ENCODE measurements at regions not wholly inside any gene's neighbourhood (a gene's known extent, or its start where the extent isn't known, plus 50 kb on each side); places are given as distances from the start of the nearest gene placed in this dataset.
A peak's percentile ranks its signal among the peaks of the same experiment; 100 is the strongest.

DNA sequence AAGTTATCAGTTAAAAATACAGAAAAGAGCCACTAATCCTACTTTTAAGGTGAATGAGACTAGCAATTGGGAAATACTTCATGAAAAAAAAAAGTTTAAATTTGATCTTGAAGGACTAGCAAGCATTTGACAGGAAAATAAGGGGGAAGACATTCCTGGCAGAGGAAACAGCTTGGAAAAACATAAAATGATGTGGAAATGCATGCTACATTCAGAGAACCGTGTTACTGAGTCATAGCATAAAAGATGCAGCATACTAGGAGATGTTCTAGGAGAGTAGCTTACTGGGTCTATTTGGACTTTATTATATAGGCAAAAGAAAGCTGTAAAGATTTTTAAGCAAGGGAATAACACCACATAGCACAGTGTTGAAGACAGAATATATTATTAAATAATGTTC is 108.6 kb upstream of the COL1A2 start:
- H3K4me3 ChIP-seq (ENCODE audit: low read length): no peak overlapping the region
- DNase-seq (ENCODE audit: low read depth): peak; percentile 45
- TF ChIP-seq, protein P1, sequence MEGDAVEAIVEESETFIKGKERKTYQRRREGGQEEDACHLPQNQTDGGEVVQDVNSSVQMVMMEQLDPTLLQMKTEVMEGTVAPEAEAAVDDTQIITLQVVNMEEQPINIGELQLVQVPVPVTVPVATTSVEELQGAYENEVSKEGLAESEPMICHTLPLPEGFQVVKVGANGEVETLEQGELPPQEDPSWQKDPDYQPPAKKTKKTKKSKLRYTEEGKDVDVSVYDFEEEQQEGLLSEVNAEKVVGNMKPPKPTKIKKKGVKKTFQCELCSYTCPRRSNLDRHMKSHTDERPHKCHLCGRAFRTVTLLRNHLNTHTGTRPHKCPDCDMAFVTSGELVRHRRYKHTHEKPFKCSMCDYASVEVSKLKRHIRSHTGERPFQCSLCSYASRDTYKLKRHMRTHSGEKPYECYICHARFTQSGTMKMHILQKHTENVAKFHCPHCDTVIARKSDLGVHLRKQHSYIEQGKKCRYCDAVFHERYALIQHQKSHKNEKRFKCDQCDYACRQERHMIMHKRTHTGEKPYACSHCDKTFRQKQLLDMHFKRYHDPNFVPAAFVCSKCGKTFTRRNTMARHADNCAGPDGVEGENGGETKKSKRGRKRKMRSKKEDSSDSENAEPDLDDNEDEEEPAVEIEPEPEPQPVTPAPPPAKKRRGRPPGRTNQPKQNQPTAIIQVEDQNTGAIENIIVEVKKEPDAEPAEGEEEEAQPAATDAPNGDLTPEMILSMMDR (conservative IDR thresholded peaks at IDR 0.05; ENCODE audit: low read length): no peak

DNA sequence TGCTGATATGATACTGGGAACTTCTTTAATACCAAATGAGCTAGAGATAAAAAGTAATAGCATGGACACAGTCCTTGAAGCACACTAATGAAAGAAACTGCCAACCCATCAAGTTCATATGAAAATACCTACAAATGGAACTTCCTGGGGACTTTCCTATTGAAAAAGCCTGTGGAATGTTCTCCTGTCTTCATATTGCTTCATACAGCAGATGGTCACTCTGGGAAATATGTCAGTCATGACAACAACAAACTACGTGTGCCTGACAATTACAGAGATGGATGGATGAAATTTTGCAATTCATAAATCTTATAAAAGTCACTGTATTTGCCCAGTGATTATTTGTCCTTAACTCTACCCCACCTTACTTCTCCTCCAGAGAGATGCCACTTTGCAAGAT is 106.6 kb upstream of the COL1A2 start:
- H3K4me3 ChIP-seq (ENCODE audit: low read length): no peak overlapping the region
- DNase-seq (ENCODE audit: low read depth): peak; percentile 67
- TF ChIP-seq, protein P1 (conservative IDR thresholded peaks at IDR 0.05; ENCODE audit: low read length): no peak

DNA sequence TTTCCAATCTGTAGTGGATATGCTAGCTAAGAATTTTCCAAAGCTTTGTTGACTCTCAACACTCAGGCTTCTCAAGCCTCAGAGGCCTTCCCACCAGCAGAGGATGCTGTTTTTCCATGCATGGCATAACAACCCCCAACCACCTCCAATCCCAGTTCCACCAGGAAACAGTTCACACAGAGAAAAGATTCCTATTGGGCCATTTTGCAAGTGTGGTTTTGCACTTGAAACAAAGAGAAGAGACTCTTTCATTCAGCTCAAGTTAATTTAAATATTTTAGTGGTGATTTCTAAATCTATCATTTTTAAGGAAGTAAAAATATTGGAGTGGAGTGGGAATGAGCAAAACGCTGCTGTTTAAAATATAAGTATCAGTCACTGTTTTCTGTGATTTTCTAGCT is 105.6 kb upstream of the COL1A2 start:
- TF ChIP-seq, protein P1 (conservative IDR thresholded peaks at IDR 0.05; ENCODE audit: low read length): peak; percentile 100
- H3K4me3 ChIP-seq (ENCODE audit: low read length): no peak overlapping the region
- DNase-seq (ENCODE audit: low read depth): peak; percentile 90

DNA sequence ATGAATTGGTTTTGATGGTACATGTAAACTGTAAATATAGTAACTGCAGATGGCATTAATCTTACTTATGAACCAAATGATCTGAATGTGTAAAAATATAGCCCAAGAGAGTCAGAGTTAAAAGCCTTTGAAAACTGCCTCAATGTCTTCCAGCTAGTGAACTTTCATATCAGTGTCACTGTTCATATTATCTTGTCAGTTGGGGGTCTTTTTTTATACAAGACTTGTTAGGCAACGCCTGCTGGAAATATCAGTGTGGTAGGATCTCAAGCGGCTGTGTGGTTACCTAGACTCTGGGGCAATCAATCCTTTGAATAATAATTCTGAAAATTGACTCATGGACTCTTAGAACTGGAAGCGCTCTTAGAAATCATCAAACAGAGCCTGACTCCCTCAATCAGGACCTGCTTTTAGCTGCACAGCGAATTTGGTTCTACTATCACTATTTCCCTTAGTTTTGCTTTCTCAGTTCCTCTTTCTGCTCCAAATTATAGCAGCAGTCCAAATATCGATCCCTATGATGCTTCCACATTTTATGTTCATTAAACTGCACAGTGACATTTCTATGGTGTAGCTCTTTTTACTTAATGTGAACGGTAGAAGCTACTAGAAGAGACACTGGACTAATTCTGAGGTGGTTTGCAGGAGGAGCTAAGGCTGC is 100.1 kb upstream of the COL1A2 start:
- TF ChIP-seq, protein P1 (conservative IDR thresholded peaks at IDR 0.05; ENCODE audit: low read length): no peak
- peak; percentile 24 for DNase-seq (ENCODE audit: low read depth)
- peak overlapping the region; percentile 46 for H3K4me3 ChIP-seq (ENCODE audit: low read length)

DNA sequence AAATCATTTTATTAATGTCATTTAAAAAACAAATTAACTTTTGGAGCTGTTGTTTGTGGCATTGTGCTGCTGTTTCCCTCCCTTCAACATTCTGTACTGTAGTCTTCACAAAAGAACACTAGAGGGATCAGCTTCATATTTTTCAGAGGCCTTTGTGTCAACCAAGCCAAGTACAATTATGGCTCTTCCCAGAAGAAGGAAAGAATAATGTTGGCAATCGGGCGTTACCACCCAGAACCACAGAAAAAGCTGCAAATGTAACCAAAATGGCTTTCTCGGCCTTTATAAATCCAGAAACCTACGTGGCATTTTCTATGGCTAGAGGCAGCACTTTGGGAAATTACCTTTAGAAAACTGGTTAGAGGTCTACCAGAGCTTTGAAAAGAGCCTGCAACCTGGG is 98.8 kb upstream of the COL1A2 start:
- DNase-seq (ENCODE audit: low read depth): peak; percentile 91
- TF ChIP-seq, protein P1 (conservative IDR thresholded peaks at IDR 0.05; ENCODE audit: low read length): peak; percentile 86
- peak overlapping the region; percentile 63 for H3K4me3 ChIP-seq (ENCODE audit: low read length)

DNA sequence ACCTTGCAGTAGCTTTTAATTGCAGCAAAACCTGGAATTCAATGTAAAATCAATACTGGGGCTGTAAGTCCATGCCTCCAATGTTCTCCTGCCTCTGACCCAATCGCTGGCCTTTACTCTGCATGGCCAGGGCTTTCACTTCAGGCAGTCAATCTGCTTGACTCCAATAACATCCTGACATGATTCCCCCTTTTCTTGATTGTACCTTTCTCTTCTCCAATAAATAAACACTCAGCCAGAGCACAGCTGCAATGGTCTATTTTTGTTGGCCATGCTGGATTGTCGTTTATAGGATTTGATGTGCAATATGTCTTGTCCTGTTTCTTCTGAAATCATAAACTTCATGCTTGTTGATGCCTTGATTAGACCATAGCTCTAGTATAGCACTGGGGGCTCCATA is 97.8 kb upstream of the COL1A2 start:
- peak overlapping the region; percentile 63 for H3K4me3 ChIP-seq (ENCODE audit: low read length)
- peak; percentile 44 for DNase-seq (ENCODE audit: low read depth)
- TF ChIP-seq, protein P1 (conservative IDR thresholded peaks at IDR 0.05; ENCODE audit: low read length): no peak

DNA sequence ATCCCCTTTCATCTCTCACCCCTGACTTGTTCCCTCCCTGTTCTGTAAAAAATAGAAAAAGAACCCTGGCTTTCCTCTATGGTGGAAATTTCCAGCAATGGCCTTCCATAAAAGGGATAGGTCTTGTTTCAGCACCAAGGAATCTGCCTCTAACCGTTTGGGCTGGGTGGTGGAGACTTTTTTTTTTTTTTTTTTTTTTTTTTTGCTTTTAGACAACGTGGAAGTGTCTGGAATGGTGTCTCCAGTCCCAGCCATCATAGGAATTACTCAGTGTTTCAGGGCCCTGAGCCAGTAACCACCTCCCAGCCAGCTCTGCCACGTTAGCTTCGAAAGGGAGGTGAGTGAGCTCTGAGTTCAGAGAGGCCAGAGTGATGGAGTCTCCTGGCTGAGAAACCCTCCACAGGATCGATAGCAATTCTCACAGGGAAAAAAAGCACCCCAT is 97.3 kb upstream of the COL1A2 start:
- TF ChIP-seq, protein P1 (conservative IDR thresholded peaks at IDR 0.05; ENCODE audit: low read length): no peak
- DNase-seq (ENCODE audit: low read depth): peak; percentile 99
- peak overlapping the region; percentile 63 for H3K4me3 ChIP-seq (ENCODE audit: low read length)

Measured in AG10803 (cell line).